Motor neuron (in vitro differentiated cells): ENCODE measurements at regions not wholly inside any gene's neighbourhood (a gene's known extent, or its start where the extent isn't known, plus 50 kb on each side); places are given as distances from the start of the nearest gene placed in this dataset.

Source experiments
- ATAC-seq, 8 experiments: fragments of 200-7000 bp; cut with Tn5 transposase; replicated peaks in 6 of 8; 2 replicates each; pipeline ENCODE4 v1.8.0; 2021; ENCODE audit warnings: mild to moderate bottlenecking in 8 of 8, moderate library complexity in 8 of 8
- H3K27ac ChIP-seq, 2 donors: fragments of 250-450 bp; sonication (Bioruptor Pico); 2 replicates each; pipeline ENCODE4 v1.9.0; 2021; ENCODE audit warnings: antibody characterized with exemption in 2 of 2, mild to moderate bottlenecking in 2 of 2, moderate library complexity in 1 of 2
- H3K4me1 ChIP-seq, 2 donors: fragments of 250-450 bp; sonication (Bioruptor Pico); replicated peaks in 1 of 2; 2 replicates each; pipeline ENCODE4 v1.6.1; 2021; ENCODE audit warnings: antibody characterized with exemption in 2 of 2, mild to moderate bottlenecking in 2 of 2, moderate library complexity in 1 of 2
- H3K4me3 ChIP-seq, 5 donors: fragments of 250-450 bp; sonication (Bioruptor Pico); 2 replicates each; pipeline ENCODE4 v1.9.0; 2021; ENCODE audit warnings: antibody characterized with exemption in 5 of 5, mild to moderate bottlenecking in 5 of 5, moderate library complexity in 4 of 5
- WGBS, 10 experiments: fragments of 450-650 bp; shearing (Covaris generic); methylation state at CpG; one replicate each; pipeline ENCODE4 v1.0.0; 2022; 5-methylcytosine and 5-hydroxymethylcytosine counted together
- in situ Hi-C, 9 experiments: fragments of 400-800 bp; cut with MboI; loops; one replicate each; pipeline ENCODE4 v1.15.0; 2021; ENCODE audit warnings: low sequenced_read_pairs in 9 of 9, low pct_unique_long_range_greater_than_20kb in 2 of 9; ENCODE audit not compliant: unreplicated experiment in 9 of 9

- no peak overlapping the region for H3K4me3 ChIP-seq
- WGBS, 10 experiments, result 6 to 100% (median 74%) methylated on average over 1 to 3 of the region's 3 CpGs; no CpG with 5 or more reads in 2 of the 10 experiments
- peaks cover 0 to 4% of the 10 kb centered on the region in 2 donors for H3K4me1 ChIP-seq
- ATAC-seq, result no peak
- no peak overlapping the region for H3K27ac ChIP-seq
- in situ Hi-C loops, result loop anchor here in 6 of 9 experiments (25.0 kb wide), 2 partner anchors 238 to 338 kb away; partner anchors contain the start of genes HMX2 (in 4 of the 6) and HMX3 (in 4 of the 6)
Measured at GRCh38 chr10:123375097-123375496, 220.9 kb downstream of the BUB3 start.

GRCh38 chr10:123375738-123376137, 221.5 kb downstream of the BUB3 start:
- in situ Hi-C loops, result loop anchor here in 6 of 9 experiments (25.0 kb wide), 2 partner anchors 238 to 338 kb away; partner anchors contain the start of genes HMX2 (in 4 of the 6) and HMX3 (in 4 of the 6)
- no peak for ATAC-seq
- H3K4me3 ChIP-seq, result no peak overlapping the region
- peaks cover 0 to 4% of the 10 kb centered on the region in 2 donors for H3K4me1 ChIP-seq
- WGBS, 10 experiments, result 0 to 71% (median 29%) methylated on average over 1 of the region's 1 CpG; no CpG with 5 or more reads in 5 of the 10 experiments
- H3K27ac ChIP-seq, result no peak overlapping the region

GRCh38 chr10:123377883-123378282, 223.7 kb downstream of the BUB3 start:
- in situ Hi-C loops, result loop anchor here in 6 of 9 experiments (25.0 kb wide), 2 partner anchors 241 to 341 kb away; partner anchors contain the start of genes HMX2 (in 4 of the 6) and HMX3 (in 4 of the 6)
- Histone ChIP-seq H3K27ac (no peak overlapping the region), H3K4me3 (no peak overlapping the region), H3K4me1 (peaks cover 0 to 11% of the 10 kb centered on the region in 2 donors)
- ATAC-seq, result peak in 1 of 8 experiments; percentile 27
- WGBS, 10 experiments, result 0 to 80% (median 55%) methylated on average over 1 to 6 of the region's 8 CpGs; no CpG with 5 or more reads in 3 of the 10 experiments

GRCh38 chr10:123378302-123378701, 224.1 kb downstream of the BUB3 start:
- in situ Hi-C loops, result loop anchor here in 6 of 9 experiments (25.0 kb wide), 2 partner anchors 241 to 341 kb away; partner anchors contain the start of genes HMX2 (in 4 of the 6) and HMX3 (in 4 of the 6)
- ATAC-seq, result no peak
- H3K4me1 ChIP-seq, result peaks cover 0 to 11% of the 10 kb centered on the region in 2 donors
- WGBS, 10 experiments, result 43 to 100% (median 85%) methylated on average over 1 to 2 of the region's 2 CpGs; no CpG with 5 or more reads in 2 of the 10 experiments
- no peak overlapping the region for H3K27ac ChIP-seq
- H3K4me3 ChIP-seq, result no peak overlapping the region

GRCh38 chr10:123379156-123379555, 225.0 kb downstream of the BUB3 start:
- 20 to 100% (median 80%) methylated on average over 1 to 5 of the region's 5 CpGs; no CpG with 5 or more reads in 5 of the 10 experiments for WGBS, 10 experiments
- Histone ChIP-seq H3K4me3 (no peak overlapping the region), H3K27ac (no peak overlapping the region), H3K4me1 (peaks cover 0 to 11% of the 10 kb centered on the region in 2 donors)
- in situ Hi-C loops, result loop anchor here in 6 of 9 experiments (25.0 kb wide), 2 partner anchors 242 to 342 kb away; partner anchors contain the start of genes HMX2 (in 4 of the 6) and HMX3 (in 4 of the 6)
- ATAC-seq, result no peak

- WGBS, 10 experiments, result 0 to 88% (median 60%) methylated on average over 1 to 7 of the region's 7 CpGs
- peaks cover 0 to 6% of the 10 kb centered on the region in 2 donors for H3K4me1 ChIP-seq
- peak in 3 of 8 experiments; percentile 35 to 47 (median 36) for ATAC-seq
- no peak overlapping the region for H3K27ac ChIP-seq
- in situ Hi-C loops, result loop anchor here in 6 of 9 experiments (25.0 kb wide), 2 partner anchors 243 to 343 kb away; partner anchors contain the start of genes HMX2 (in 4 of the 6) and HMX3 (in 4 of the 6)
- H3K4me3 ChIP-seq, result no peak overlapping the region
Measured at GRCh38 chr10:123380491-123381085, 226.4 kb downstream of the BUB3 start.

- 0 to 79% (median 68%) methylated on average over 1 to 4 of the region's 5 CpGs; no CpG with 5 or more reads in 5 of the 10 experiments for WGBS, 10 experiments
- Histone ChIP-seq H3K27ac (no peak overlapping the region), H3K4me3 (no peak overlapping the region), H3K4me1 (peaks cover 0 to 6% of the 10 kb centered on the region in 2 donors)
- in situ Hi-C loops, result loop anchor here in 6 of 9 experiments (25.0 kb wide), 2 partner anchors 244 to 344 kb away; partner anchors contain the start of genes HMX2 (in 4 of the 6) and HMX3 (in 4 of the 6)
- peak in 5 of 8 experiments; percentile 21 to 66 (median 42) for ATAC-seq
Measured at GRCh38 chr10:123381224-123381623, 227.0 kb downstream of the BUB3 start.

GRCh38 chr10:123382491-123382890, 228.3 kb downstream of the BUB3 start:
- ATAC-seq, result peak in 3 of 8 experiments; percentile 36 to 65 (median 54)
- in situ Hi-C loops, result loop anchor here in 6 of 9 experiments (25.0 kb wide), 2 partner anchors 245 to 345 kb away; partner anchors contain the start of genes HMX2 (in 4 of the 6) and HMX3 (in 4 of the 6)
- H3K4me3 ChIP-seq, result no peak overlapping the region
- 30 to 100% (median 85%) methylated on average over 1 to 3 of the region's 4 CpGs; no CpG with 5 or more reads in 2 of the 10 experiments for WGBS, 10 experiments
- H3K4me1 ChIP-seq, result peaks cover 0 to 6% of the 10 kb centered on the region in 2 donors
- H3K27ac ChIP-seq, result no peak overlapping the region

- Histone ChIP-seq H3K4me3 (no peak overlapping the region), H3K27ac (no peak overlapping the region), H3K4me1 (peaks cover 0 to 6% of the 10 kb centered on the region in 2 donors)
- peak in 1 of 8 experiments; percentile 89 for ATAC-seq
- 0 to 100% (median 65%) methylated on average over 1 to 2 of the region's 2 CpGs; no CpG with 5 or more reads in 4 of the 10 experiments for WGBS, 10 experiments
- in situ Hi-C loops, result loop anchor here in 6 of 9 experiments (25.0 kb wide), 2 partner anchors 248 to 348 kb away; partner anchors contain the start of genes HMX2 (in 4 of the 6) and HMX3 (in 4 of the 6)
Measured at GRCh38 chr10:123385508-123386080, 231.4 kb downstream of the BUB3 start.

- no peaks in the 10 kb centered on the region for H3K4me1 ChIP-seq
- no peak overlapping the region for H3K4me3 ChIP-seq
- 0 to 100% (median 71%) methylated on average over 1 to 2 of the region's 2 CpGs; no CpG with 5 or more reads in 3 of the 10 experiments for WGBS, 10 experiments
- ATAC-seq, result no peak
- no peak overlapping the region for H3K27ac ChIP-seq
- in situ Hi-C loops, result loop anchor here in 6 of 9 experiments (25.0 kb wide), 2 partner anchors 252 to 352 kb away; partner anchors contain the start of genes HMX2 (in 4 of the 6) and HMX3 (in 4 of the 6)
Measured at GRCh38 chr10:123389520-123389919, 235.3 kb downstream of the BUB3 start.

- Histone ChIP-seq H3K4me1 (no peaks in the 10 kb centered on the region), H3K4me3 (no peak overlapping the region), H3K27ac (no peak overlapping the region)
- in situ Hi-C loops, result loop anchor here in 6 of 9 experiments (25.0 kb wide), 2 partner anchors 253 to 353 kb away; partner anchors contain the start of genes HMX2 (in 4 of the 6) and HMX3 (in 4 of the 6)
- no peak for ATAC-seq
- 40 to 96% (median 63%) methylated on average over 1 to 4 of the region's 4 CpGs; no CpG with 5 or more reads in 6 of the 10 experiments for WGBS, 10 experiments
Measured at GRCh38 chr10:123390332-123390731, 236.1 kb downstream of the BUB3 start.

GRCh38 chr10:123390874-123391273, 236.7 kb downstream of the BUB3 start:
- no peak for ATAC-seq
- H3K27ac ChIP-seq, result no peak overlapping the region
- H3K4me1 ChIP-seq, result peaks cover 0 to 1% of the 10 kb centered on the region in 2 donors
- in situ Hi-C loops, result loop anchor here in 6 of 9 experiments (25.0 kb wide), 2 partner anchors 254 to 354 kb away; partner anchors contain the start of genes HMX2 (in 4 of the 6) and HMX3 (in 4 of the 6)
- no peak overlapping the region for H3K4me3 ChIP-seq
- WGBS, 10 experiments, result 38 to 88% (median 70%) methylated on average over 1 to 7 of the region's 9 CpGs; no CpG with 5 or more reads in 3 of the 10 experiments
